22Rv1 (cell line): ENCODE measurements at regions not wholly inside any gene's neighbourhood (a gene's known extent, or its start where the extent isn't known, plus 50 kb on each side); places are given as distances from the start of the nearest gene placed in this dataset.

ENCODE experiments used
- ZFX ChIP-seq: fragments of 450-650 bp; IDR thresholded peaks from 2 replicates; pipeline ENCODE4 v1.6.1; 2017; ENCODE audit warnings: antibody characterized with exemption, borderline replicate concordance
- TF ChIP-seq, protein P1 (sequence below): fragments of 450-650 bp; IDR thresholded peaks from 2 replicates; pipeline ENCODE4 v1.5.1; 2017; ENCODE audit warnings: mild to moderate bottlenecking

DNA sequence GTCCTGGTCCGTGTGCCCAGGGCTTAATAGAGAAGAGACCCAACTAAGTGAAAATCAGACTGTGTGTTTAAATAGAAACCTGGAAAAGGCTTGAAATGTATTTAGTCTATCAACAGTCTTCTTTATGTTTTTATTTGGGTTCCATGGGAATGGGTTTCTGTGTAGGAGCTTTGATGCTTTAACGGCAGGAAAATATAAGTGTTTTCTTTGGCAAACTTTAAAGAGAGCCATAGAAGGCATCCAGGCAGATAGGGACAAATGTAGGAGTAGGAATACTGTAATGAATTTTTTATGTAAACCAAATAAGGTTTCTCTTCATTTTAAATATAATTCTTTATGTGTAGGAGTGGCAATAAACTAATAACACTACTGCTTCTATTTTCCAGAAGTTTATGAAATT, 989.0 kb downstream of the GATA3 start:
- TF ChIP-seq, protein P1, sequence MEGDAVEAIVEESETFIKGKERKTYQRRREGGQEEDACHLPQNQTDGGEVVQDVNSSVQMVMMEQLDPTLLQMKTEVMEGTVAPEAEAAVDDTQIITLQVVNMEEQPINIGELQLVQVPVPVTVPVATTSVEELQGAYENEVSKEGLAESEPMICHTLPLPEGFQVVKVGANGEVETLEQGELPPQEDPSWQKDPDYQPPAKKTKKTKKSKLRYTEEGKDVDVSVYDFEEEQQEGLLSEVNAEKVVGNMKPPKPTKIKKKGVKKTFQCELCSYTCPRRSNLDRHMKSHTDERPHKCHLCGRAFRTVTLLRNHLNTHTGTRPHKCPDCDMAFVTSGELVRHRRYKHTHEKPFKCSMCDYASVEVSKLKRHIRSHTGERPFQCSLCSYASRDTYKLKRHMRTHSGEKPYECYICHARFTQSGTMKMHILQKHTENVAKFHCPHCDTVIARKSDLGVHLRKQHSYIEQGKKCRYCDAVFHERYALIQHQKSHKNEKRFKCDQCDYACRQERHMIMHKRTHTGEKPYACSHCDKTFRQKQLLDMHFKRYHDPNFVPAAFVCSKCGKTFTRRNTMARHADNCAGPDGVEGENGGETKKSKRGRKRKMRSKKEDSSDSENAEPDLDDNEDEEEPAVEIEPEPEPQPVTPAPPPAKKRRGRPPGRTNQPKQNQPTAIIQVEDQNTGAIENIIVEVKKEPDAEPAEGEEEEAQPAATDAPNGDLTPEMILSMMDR = no peak
- TF ChIP-seq ZFX = no peak
